Smooth muscle cell (in vitro differentiated cells): ENCODE measurements at regions not wholly inside any gene's neighbourhood (a gene's known extent, or its start where the extent isn't known, plus 50 kb on each side); places are given as distances from the start of the nearest gene placed in this dataset.

Experiments used
- DNase-seq: peaks from one replicate; lab custom pipeline; 2025; ENCODE audit not compliant: unreplicated experiment; lab: John Stamatoyannopoulos, UW
- H2AFZ ChIP-seq: fragments of 200-600 bp; sonication (generic); 2 replicates; pipeline ENCODE4 v1.6.0; 2016; ENCODE audit warnings: antibody characterized with exemption, low read depth, mild to moderate bottlenecking
- H3F3A ChIP-seq: fragments of 200-600 bp; sonication (generic); 2 replicates; pipeline ENCODE4 v1.6.0; 2017; ENCODE audit warnings: antibody characterized with exemption, low read depth
- H3K27ac ChIP-seq: fragments of 200-600 bp; sonication (generic); 2 replicates; pipeline ENCODE4 v1.5.1; 2016; ENCODE audit warnings: low read depth, mild to moderate bottlenecking
- H3K27me3 ChIP-seq: fragments of 200-600 bp; sonication (generic); 2 replicates; pipeline ENCODE4 v1.6.1; 2016; ENCODE audit warnings: low read depth, mild to moderate bottlenecking
- H3K36me3 ChIP-seq: fragments of 200-600 bp; sonication (generic); 2 replicates; pipeline ENCODE4 v1.5.1; 2016; ENCODE audit warnings: low read depth
- H3K4me1 ChIP-seq: fragments of 200-600 bp; sonication (generic); 2 replicates; pipeline ENCODE4 v1.5.1; 2016; ENCODE audit warnings: low read depth
- H3K4me2 ChIP-seq: fragments of 200-600 bp; sonication (generic); 2 replicates; pipeline ENCODE4 v1.6.0; 2016; ENCODE audit warnings: mild to moderate bottlenecking
- H3K4me3 ChIP-seq: fragments of 200-600 bp; sonication (generic); 2 replicates; pipeline ENCODE4 v1.5.1; 2016; ENCODE audit warnings: mild to moderate bottlenecking
- H3K79me2 ChIP-seq: fragments of 200-600 bp; sonication (generic); 2 replicates; pipeline ENCODE4 v1.6.0; 2016; ENCODE audit warnings: low read depth, mild to moderate bottlenecking
- H3K9ac ChIP-seq: fragments of 200-600 bp; sonication (generic); 2 replicates; pipeline ENCODE4 v1.6.0; 2016; ENCODE audit warnings: low read depth
- H3K9me3 ChIP-seq: fragments of 200-600 bp; sonication (generic); replicated peaks from 2 replicates; pipeline ENCODE4 v1.5.1; 2016; ENCODE audit warnings: low read depth
- H4K20me1 ChIP-seq: fragments of 200-600 bp; sonication (generic); 2 replicates; pipeline ENCODE4 v1.6.0; 2016; ENCODE audit warnings: low read depth
- WGBS: methylation state at CpG from one replicate; pipeline ENCODE4 v1.1.7; 2016; ENCODE audit warnings: low lambda C conversion rate; 5-methylcytosine and 5-hydroxymethylcytosine counted together
- TF ChIP-seq, protein P1 (sequence below): fragments of 200-600 bp; sonication (generic); IDR thresholded peaks from 2 replicates; pipeline ENCODE4 v1.5.1; 2017; ENCODE audit warnings: borderline replicate concordance, mild to moderate bottlenecking, antibody characterized with exemption; ENCODE audit not compliant: insufficient read depth, poor library complexity, severe bottlenecking

DNA sequence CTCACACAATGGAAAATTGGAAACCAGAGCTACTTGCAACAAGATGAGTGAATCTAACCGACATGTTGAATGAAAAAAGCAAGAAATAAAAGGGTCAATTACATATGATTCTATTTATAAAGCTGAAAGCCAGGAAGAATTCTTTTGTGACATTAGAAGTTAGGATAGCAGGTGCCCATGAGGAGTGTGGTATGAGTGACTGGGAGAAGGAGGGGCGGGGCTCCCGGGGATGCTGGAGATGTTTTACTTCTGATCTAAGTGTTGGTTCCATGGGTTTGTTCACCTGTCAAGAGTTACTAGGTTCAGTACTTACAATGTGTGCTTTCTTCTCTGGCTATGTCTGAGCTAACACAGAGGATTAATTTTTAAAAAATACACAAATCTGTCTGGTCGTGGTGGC, 60.8 kb downstream of the NSMCE3 start:
- H3K4me3 ChIP-seq = no peak overlapping the region
- no peaks in the 10 kb centered on the region for H3K36me3 ChIP-seq
- no peaks in the 10 kb centered on the region for H3K27me3 ChIP-seq
- H3K4me2 ChIP-seq = no peak overlapping the region
- H3K4me1 ChIP-seq = no peaks in the 10 kb centered on the region
- H3K79me2 ChIP-seq = no peaks in the 10 kb centered on the region
- no peaks in the 10 kb centered on the region for H4K20me1 ChIP-seq
- TF ChIP-seq, protein P1, sequence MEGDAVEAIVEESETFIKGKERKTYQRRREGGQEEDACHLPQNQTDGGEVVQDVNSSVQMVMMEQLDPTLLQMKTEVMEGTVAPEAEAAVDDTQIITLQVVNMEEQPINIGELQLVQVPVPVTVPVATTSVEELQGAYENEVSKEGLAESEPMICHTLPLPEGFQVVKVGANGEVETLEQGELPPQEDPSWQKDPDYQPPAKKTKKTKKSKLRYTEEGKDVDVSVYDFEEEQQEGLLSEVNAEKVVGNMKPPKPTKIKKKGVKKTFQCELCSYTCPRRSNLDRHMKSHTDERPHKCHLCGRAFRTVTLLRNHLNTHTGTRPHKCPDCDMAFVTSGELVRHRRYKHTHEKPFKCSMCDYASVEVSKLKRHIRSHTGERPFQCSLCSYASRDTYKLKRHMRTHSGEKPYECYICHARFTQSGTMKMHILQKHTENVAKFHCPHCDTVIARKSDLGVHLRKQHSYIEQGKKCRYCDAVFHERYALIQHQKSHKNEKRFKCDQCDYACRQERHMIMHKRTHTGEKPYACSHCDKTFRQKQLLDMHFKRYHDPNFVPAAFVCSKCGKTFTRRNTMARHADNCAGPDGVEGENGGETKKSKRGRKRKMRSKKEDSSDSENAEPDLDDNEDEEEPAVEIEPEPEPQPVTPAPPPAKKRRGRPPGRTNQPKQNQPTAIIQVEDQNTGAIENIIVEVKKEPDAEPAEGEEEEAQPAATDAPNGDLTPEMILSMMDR = no peak
- no peak overlapping the region for H2AFZ ChIP-seq
- H3F3A ChIP-seq = no peaks in the 10 kb centered on the region
- H3K9me3 ChIP-seq = no peaks in the 10 kb centered on the region
- DNase-seq = no peak
- no peak overlapping the region for H3K9ac ChIP-seq
- no peak overlapping the region for H3K27ac ChIP-seq
- 86% methylated on average over 4 of the region's 4 CpGs for WGBS

DNA sequence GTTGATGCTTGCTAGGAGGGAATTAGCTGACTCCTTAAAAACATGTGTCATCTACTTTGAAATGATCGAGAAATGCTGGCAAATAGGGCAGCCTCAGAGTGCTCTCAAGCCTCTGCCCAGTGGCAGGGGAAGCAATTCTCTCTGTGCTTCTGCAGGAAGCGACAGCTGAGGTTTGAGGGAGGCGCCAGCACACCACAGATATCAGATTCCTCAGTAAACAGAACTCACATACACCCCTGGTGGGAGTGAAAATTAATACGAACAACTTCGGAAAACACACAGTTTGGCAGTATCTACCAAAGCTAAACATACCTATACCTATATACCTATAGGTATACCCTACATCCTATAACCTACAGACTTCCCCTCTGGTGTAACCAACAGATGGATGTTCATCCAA, 61.3 kb downstream of the NSMCE3 start:
- Histone ChIP-seq H3K9me3 (no peaks in the 10 kb centered on the region), H3K4me2 (no peak overlapping the region), H3K27me3 (no peaks in the 10 kb centered on the region), H3K79me2 (no peaks in the 10 kb centered on the region), H4K20me1 (no peaks in the 10 kb centered on the region), H3K9ac (no peak overlapping the region), H3K27ac (no peak overlapping the region), H3K36me3 (no peaks in the 10 kb centered on the region), H3F3A (no peaks in the 10 kb centered on the region), H2AFZ (no peak overlapping the region), H3K4me3 (no peak overlapping the region), H3K4me1 (no peaks in the 10 kb centered on the region)
- WGBS = 72% methylated on average over 5 of the region's 5 CpGs
- TF ChIP-seq, protein P1 = no peak
- no peak for DNase-seq

DNA sequence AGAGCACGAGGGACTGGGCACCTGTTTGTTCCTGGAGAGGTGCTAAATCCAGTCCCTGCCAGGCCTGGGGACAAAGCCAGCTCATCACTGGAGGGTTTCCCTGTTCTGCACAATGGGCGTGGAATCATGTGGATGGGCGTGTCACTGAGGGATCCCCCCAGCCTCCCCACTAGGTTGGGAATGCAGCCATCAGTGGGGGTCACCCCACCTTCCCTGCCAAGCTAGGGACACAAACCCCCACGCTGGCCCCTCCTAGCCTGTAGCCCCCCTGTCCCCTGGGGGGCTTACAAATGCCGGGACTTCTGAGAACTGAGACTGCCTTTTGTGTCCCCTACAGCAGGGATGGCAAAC, 61.9 kb downstream of the NSMCE3 start:
- H3K27ac ChIP-seq = no peak overlapping the region
- no peak overlapping the region for H3K9ac ChIP-seq
- H3K4me3 ChIP-seq = no peak overlapping the region
- whole genome bisulfite sequencing = 88% methylated on average over 5 of the region's 5 CpGs
- no peak overlapping the region for H3K4me2 ChIP-seq
- no peaks in the 10 kb centered on the region for H3F3A ChIP-seq
- no peak overlapping the region for H2AFZ ChIP-seq
- H3K36me3 ChIP-seq = no peaks in the 10 kb centered on the region
- no peak for DNase-seq
- H3K4me1 ChIP-seq = no peaks in the 10 kb centered on the region
- H3K79me2 ChIP-seq = no peaks in the 10 kb centered on the region
- no peaks in the 10 kb centered on the region for H3K27me3 ChIP-seq
- TF ChIP-seq, protein P1 = no peak
- H4K20me1 ChIP-seq = no peaks in the 10 kb centered on the region
- H3K9me3 ChIP-seq = no peaks in the 10 kb centered on the region

DNA sequence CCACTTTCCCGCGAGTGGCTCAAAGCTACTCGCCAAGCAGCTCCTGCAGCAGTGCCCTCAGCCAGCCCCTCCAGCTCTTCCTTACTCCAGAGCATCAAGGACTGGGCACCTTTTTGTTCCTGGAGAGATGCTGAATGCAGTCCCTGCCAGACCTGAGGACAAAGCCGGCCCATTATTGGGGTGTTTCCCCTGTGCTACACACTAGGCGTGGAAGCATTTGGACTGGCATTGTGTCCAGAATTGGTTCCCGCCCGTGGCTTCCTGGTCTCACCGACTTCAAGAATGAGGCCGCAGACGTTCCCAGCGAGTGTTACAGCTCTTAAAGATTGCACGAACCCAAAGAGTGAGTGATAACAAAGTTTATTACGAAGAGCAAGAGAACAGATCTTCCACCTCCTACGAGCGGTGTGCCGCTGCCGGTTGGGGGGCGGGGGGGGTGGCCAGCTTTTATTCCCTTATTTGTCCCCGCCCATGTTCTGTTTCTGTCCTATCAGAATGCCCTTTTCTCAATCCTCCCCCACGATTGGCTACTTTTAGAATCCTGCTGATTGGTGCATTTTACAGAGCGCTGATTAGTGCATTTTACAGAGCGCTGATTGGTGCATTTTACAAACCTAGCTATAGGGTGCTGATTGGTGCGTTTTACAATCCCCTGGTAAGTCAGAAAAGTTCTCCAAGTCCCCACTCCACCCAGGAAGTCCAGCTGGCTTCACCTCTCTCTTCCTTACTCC, 62.4 kb downstream of the NSMCE3 start:
- Histone ChIP-seq H3K36me3 (no peaks in the 10 kb centered on the region), H3K4me3 (no peak overlapping the region), H3K9ac (no peak overlapping the region), H3K27me3 (no peaks in the 10 kb centered on the region), H4K20me1 (no peaks in the 10 kb centered on the region), H3K9me3 (no peaks in the 10 kb centered on the region), H3F3A (no peaks in the 10 kb centered on the region), H2AFZ (no peak overlapping the region), H3K27ac (no peak overlapping the region), H3K79me2 (no peaks in the 10 kb centered on the region), H3K4me1 (no peaks in the 10 kb centered on the region), H3K4me2 (no peak overlapping the region)
- TF ChIP-seq, protein P1 = no peak
- WGBS = 84% methylated on average over 23 of the region's 23 CpGs
- no peak for DNase-seq
